ENCODE measurements at regions not wholly inside any gene's neighbourhood (a gene's known extent, or its start where the extent isn't known, plus 50 kb on each side); places are given as distances from the start of the nearest gene placed in this dataset.

DNA sequence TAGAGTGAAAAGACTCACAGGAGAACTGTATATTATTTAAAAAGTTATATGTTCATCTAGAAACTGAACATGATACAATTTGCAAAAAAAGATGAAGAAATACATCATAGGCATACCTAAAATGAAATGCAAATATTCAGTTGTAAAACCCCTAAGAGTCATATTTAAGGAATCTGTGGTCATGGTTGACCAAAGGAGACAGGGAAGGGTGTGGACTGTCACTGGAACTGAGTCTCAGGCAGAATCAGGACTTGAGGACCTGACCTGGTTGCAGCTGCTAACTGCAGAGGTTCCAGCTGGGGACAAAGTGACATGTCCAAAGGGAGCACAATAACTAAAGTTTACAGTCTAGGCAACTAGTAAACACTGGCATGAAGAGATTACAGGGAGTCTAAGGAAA is 211.3 kb upstream of the RAG2 start:
- Histone ChIP-seq H3K79me2 (ENCODE audit: insufficient read depth, low read depth, low read length) (no peaks in the 10 kb centered on the region), H3K36me3 (ENCODE audit: insufficient read depth, low read length) (no peaks in the 10 kb centered on the region), H3K4me3 (ENCODE audit: low read depth, low read length, poor library complexity, severe bottlenecking) (no peak overlapping the region), H3K27ac (ENCODE audit: low read depth, low read length, poor library complexity, severe bottlenecking) (no peak overlapping the region), H4K20me1 (ENCODE audit: insufficient read depth, low read length) (no peaks in the 10 kb centered on the region), H3K9me3 (ENCODE audit: low read length) (no peaks in the 10 kb centered on the region), H2AFZ (ENCODE audit: low read length) (no peak overlapping the region), H3K4me1 (ENCODE audit: insufficient read depth, low read length, poor library complexity, severe bottlenecking) (no peaks in the 10 kb centered on the region), H3K9me2 (ENCODE audit: insufficient read depth, low read length) (no peaks in the 10 kb centered on the region), H3K4me2 (ENCODE audit: low read length) (no peak overlapping the region)
- POLR2A ChIA-PET = no interaction called here
- no peak for DNase-seq (ENCODE audit: low spot score)
- CTCF ChIA-PET (ENCODE audit: unreplicated experiment) = no interaction called here
- intact Hi-C loops (cut with micrococcal nuclease; ENCODE audit: unreplicated experiment) = no loop called here
- no TSS peak for BruUV-seq (replicated peaks)
- TF ChIP-seq, protein P1, sequence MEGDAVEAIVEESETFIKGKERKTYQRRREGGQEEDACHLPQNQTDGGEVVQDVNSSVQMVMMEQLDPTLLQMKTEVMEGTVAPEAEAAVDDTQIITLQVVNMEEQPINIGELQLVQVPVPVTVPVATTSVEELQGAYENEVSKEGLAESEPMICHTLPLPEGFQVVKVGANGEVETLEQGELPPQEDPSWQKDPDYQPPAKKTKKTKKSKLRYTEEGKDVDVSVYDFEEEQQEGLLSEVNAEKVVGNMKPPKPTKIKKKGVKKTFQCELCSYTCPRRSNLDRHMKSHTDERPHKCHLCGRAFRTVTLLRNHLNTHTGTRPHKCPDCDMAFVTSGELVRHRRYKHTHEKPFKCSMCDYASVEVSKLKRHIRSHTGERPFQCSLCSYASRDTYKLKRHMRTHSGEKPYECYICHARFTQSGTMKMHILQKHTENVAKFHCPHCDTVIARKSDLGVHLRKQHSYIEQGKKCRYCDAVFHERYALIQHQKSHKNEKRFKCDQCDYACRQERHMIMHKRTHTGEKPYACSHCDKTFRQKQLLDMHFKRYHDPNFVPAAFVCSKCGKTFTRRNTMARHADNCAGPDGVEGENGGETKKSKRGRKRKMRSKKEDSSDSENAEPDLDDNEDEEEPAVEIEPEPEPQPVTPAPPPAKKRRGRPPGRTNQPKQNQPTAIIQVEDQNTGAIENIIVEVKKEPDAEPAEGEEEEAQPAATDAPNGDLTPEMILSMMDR (conservative IDR thresholded peaks at IDR 0.05; ENCODE audit: low read length) = no peak
- no peak for TF ChIP-seq EZH2phosphoT487 (IDR thresholded peaks at IDR 0.05; ENCODE audit: borderline replicate concordance, low read depth, low read length)

DNA sequence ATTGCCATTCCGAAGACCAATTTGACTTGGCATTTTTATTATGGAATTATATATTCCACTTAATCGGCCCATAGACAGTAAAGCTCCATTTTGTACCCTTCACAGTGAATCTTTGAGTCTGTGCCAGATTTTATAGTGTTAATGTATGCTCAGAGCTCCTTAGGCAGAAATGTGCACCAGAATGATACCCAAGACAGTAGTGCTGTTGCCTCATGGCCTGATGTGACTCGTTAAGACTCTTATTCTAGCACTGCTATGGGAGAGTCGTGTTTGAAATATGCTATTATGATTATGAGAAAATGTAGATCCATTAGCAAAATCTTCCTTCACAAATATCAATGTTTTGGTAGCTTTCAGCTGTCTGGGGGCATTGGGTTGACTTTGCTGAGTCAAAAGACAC is 209.8 kb upstream of the RAG2 start:
- POLR2A ChIA-PET = interaction anchor here (0.7 kb wide), 1 partner anchor 96 kb away, joined by 3 read pairs; no protein-coding TSS in a partner anchor
- Histone ChIP-seq H3K9me3 (ENCODE audit: low read length) (no peaks in the 10 kb centered on the region), H3K4me2 (ENCODE audit: low read length) (no peak overlapping the region), H2AFZ (ENCODE audit: low read length) (no peak overlapping the region), H3K79me2 (ENCODE audit: insufficient read depth, low read depth, low read length) (no peaks in the 10 kb centered on the region), H3K4me1 (ENCODE audit: insufficient read depth, low read length, poor library complexity, severe bottlenecking) (no peaks in the 10 kb centered on the region), H3K9me2 (ENCODE audit: insufficient read depth, low read length) (no peaks in the 10 kb centered on the region), H3K36me3 (ENCODE audit: insufficient read depth, low read length) (no peaks in the 10 kb centered on the region), H4K20me1 (ENCODE audit: insufficient read depth, low read length) (no peaks in the 10 kb centered on the region), H3K4me3 (ENCODE audit: low read depth, low read length, poor library complexity, severe bottlenecking) (no peak overlapping the region), H3K27ac (ENCODE audit: low read depth, low read length, poor library complexity, severe bottlenecking) (no peak overlapping the region)
- CTCF ChIA-PET (ENCODE audit: unreplicated experiment) = no interaction called here
- no peak for DNase-seq (ENCODE audit: low spot score)
- intact Hi-C loops (cut with micrococcal nuclease; ENCODE audit: unreplicated experiment) = no loop called here
- BruUV-seq (replicated peaks) = no TSS peak
- no peak for TF ChIP-seq EZH2phosphoT487 (IDR thresholded peaks at IDR 0.05; ENCODE audit: borderline replicate concordance, low read depth, low read length)
- TF ChIP-seq, protein P1 (conservative IDR thresholded peaks at IDR 0.05; ENCODE audit: low read length) = no peak

DNA sequence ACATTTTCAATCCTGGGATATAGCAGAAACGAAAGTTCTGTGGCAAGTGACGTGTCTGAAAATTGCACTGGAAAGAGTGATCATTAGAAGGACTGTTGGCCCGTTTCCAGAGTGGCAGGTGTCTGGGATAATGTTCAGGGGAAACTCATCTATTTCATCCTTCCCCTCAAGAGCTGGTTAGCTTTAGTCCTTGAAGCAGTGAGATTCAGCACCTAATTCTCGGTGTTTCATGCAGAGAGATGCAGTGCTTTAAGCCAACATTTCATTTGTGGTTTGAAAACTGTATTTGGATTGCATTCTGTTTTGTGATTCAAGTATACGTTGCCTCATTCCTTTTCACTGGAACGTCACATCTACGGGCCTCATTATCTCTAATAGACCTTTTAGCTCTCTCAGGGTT is 205.0 kb upstream of the RAG2 start:
- no peaks in the 10 kb centered on the region for H3K36me3 ChIP-seq (ENCODE audit: insufficient read depth, low read length)
- no peaks in the 10 kb centered on the region for H3K9me3 ChIP-seq (ENCODE audit: low read length)
- no peak for DNase-seq (ENCODE audit: low spot score)
- no peaks in the 10 kb centered on the region for H4K20me1 ChIP-seq (ENCODE audit: insufficient read depth, low read length)
- no peaks in the 10 kb centered on the region for H3K79me2 ChIP-seq (ENCODE audit: insufficient read depth, low read depth, low read length)
- intact Hi-C loops (cut with micrococcal nuclease; ENCODE audit: unreplicated experiment) = no loop called here
- TF ChIP-seq EZH2phosphoT487 (IDR thresholded peaks at IDR 0.05; ENCODE audit: borderline replicate concordance, low read depth, low read length) = no peak
- TF ChIP-seq, protein P1 (conservative IDR thresholded peaks at IDR 0.05; ENCODE audit: low read length) = no peak
- no peak overlapping the region for H3K4me3 ChIP-seq (ENCODE audit: low read depth, low read length, poor library complexity, severe bottlenecking)
- no TSS peak for BruUV-seq (replicated peaks)
- no peak overlapping the region for H2AFZ ChIP-seq (ENCODE audit: low read length)
- H3K4me2 ChIP-seq (ENCODE audit: low read length) = no peak overlapping the region
- POLR2A ChIA-PET = no interaction called here
- no peak overlapping the region for H3K27ac ChIP-seq (ENCODE audit: low read depth, low read length, poor library complexity, severe bottlenecking)
- CTCF ChIA-PET (ENCODE audit: unreplicated experiment) = no interaction called here
- no peaks in the 10 kb centered on the region for H3K9me2 ChIP-seq (ENCODE audit: insufficient read depth, low read length)
- no peaks in the 10 kb centered on the region for H3K4me1 ChIP-seq (ENCODE audit: insufficient read depth, low read length, poor library complexity, severe bottlenecking)

Measured in OCI-LY7 (cell line).